IMR-90 (cell line): ENCODE measurements at regions not wholly inside any gene's neighbourhood (a gene's known extent, or its start where the extent isn't known, plus 50 kb on each side); places are given as distances from the start of the nearest gene placed in this dataset.

Experiments used
- ATAC-seq: fragments of 200-7000 bp; cut with Tn5 transposase; 2 replicates; pipeline ENCODE4 v1.9.1; 2020; ENCODE audit warnings: low read depth, mild to moderate bottlenecking, moderate library complexity
- BruUV-seq: library from RNA; stranded (reverse); fragments of 400-500 nt; replicated peaks from 2 replicates; lab custom pipeline; 2021; lab: Mats Ljungman, UMichigan
- CTCF ChIA-PET: fragments of 300-600 bp; formaldehyde crosslinking; extraction: SDS; loops from one replicate; lab custom pipeline; 2021; ENCODE audit warnings: antibody characterized with exemption; lab: Yijun Ruan, JAX
- POLR2A ChIA-PET: fragments of 300-600 bp; sonication (Branson Sonifier 250); formaldehyde crosslinking; loops from one replicate; lab custom pipeline; 2022; ENCODE audit warnings: antibody characterized with exemption; ENCODE audit not compliant: unreplicated experiment; lab: Charles Lee
- DNase-seq: peaks from one replicate; pipeline ENCODE4 v3.0.0; 2013
- H2AFZ ChIP-seq: replicated peaks from 2 replicates; pipeline ENCODE3; 2013; ENCODE audit warnings: low read length, mild to moderate bottlenecking; ENCODE audit not compliant: poor library complexity
- H2AK5ac ChIP-seq: 2 replicates; pipeline ENCODE4 v1.6.1; 2013; ENCODE audit warnings: low read depth, low read length, inconsistent platforms
- H2AK9ac ChIP-seq: replicated peaks from 2 replicates; pipeline ENCODE3; 2013; ENCODE audit warnings: mild to moderate bottlenecking, low read depth, low read length, moderate library complexity; ENCODE audit not compliant: poor library complexity
- H2BK120ac ChIP-seq: 2 replicates; pipeline ENCODE4 v1.6.1; 2013; ENCODE audit warnings: low read depth, low read length, inconsistent platforms
- H2BK15ac ChIP-seq: 3 replicates; pipeline ENCODE4 v1.6.1; 2013; ENCODE audit warnings: low read depth, low read length, inconsistent platforms
- H2BK20ac ChIP-seq: 2 replicates; pipeline ENCODE4 v1.6.1; 2013; ENCODE audit warnings: low read depth, mild to moderate bottlenecking, inconsistent platforms, low read length, moderate library complexity
- H2BK5ac ChIP-seq: 2 replicates; pipeline ENCODE4 v1.6.1; 2013; ENCODE audit warnings: mild to moderate bottlenecking, low read depth, low read length, inconsistent platforms; ENCODE audit not compliant: poor library complexity, severe bottlenecking
- H3K14ac ChIP-seq: replicated peaks from 2 replicates; pipeline ENCODE4 v1.6.1; 2013; ENCODE audit warnings: low read depth, low read length, inconsistent platforms
- H3K18ac ChIP-seq: 2 replicates; pipeline ENCODE4 v1.6.1; 2013; ENCODE audit warnings: low read depth, low read length, control low read depth
- H3K23ac ChIP-seq: 2 replicates; pipeline ENCODE4 v1.6.1; 2013; ENCODE audit warnings: low read depth, low read length, inconsistent platforms
- H3K27ac ChIP-seq: 2 replicates; pipeline ENCODE4 v1.5.1; 2013; ENCODE audit warnings: mild to moderate bottlenecking, control low read depth, low read length; ENCODE audit not compliant: insufficient read depth
- H3K27me3 ChIP-seq: 2 replicates; pipeline ENCODE4 v1.6.1; 2013; ENCODE audit warnings: low read length; ENCODE audit not compliant: control insufficient read depth, insufficient read depth
- H3K36me3 ChIP-seq: 2 replicates; pipeline ENCODE4 v1.6.1; 2013; ENCODE audit warnings: low read length, mixed read lengths; ENCODE audit not compliant: control insufficient read depth, insufficient read depth
- H3K4ac ChIP-seq: 2 replicates; pipeline ENCODE4 v1.6.1; 2013; ENCODE audit warnings: low read depth, low read length, inconsistent platforms
- H3K4me1 ChIP-seq: 2 replicates; pipeline ENCODE4 v1.6.1; 2013; ENCODE audit warnings: low read length, mixed read lengths; ENCODE audit not compliant: control insufficient read depth, insufficient read depth
- H3K4me2 ChIP-seq: 2 replicates; pipeline ENCODE4 v1.6.1; 2013; ENCODE audit warnings: low read depth, mild to moderate bottlenecking, control low read depth, low read length, moderate library complexity
- H3K4me3 ChIP-seq: 2 replicates; pipeline ENCODE4 v1.5.1; 2013; ENCODE audit warnings: low read depth, mild to moderate bottlenecking, control low read depth, low read length, moderate library complexity; ENCODE audit not compliant: insufficient read depth
- H3K56ac ChIP-seq: 2 replicates; pipeline ENCODE4 v1.6.1; 2013; ENCODE audit warnings: low read length, inconsistent platforms; ENCODE audit not compliant: insufficient read depth; ENCODE audit errors: extremely low read depth
- H3K79me1 ChIP-seq, 2 experiments: 2 replicates each; pipeline ENCODE4 v1.6.1; 2013; ENCODE audit warnings: low read length in 2 of 2, inconsistent platforms in 1 of 2, low read depth in 1 of 2
- H3K9ac ChIP-seq: 2 replicates; pipeline ENCODE4 v1.6.1; 2013; ENCODE audit warnings: low read depth, low read length, control low read depth
- H3K9me1 ChIP-seq: 2 replicates; pipeline ENCODE4 v1.6.1; 2013; ENCODE audit warnings: low read length, inconsistent platforms; ENCODE audit not compliant: insufficient read depth
- H3K9me3 ChIP-seq: 2 replicates; pipeline ENCODE4 v1.6.1; 2013; ENCODE audit warnings: low read length; ENCODE audit not compliant: control insufficient read depth, insufficient read depth
- H4K20me1 ChIP-seq: 2 replicates; pipeline ENCODE4 v1.6.1; 2013; ENCODE audit warnings: low read length, inconsistent platforms; ENCODE audit not compliant: insufficient read depth
- H4K5ac ChIP-seq: 2 replicates; pipeline ENCODE4 v1.6.1; 2013; ENCODE audit warnings: mild to moderate bottlenecking, low read depth, low read length, control low read depth
- H4K8ac ChIP-seq, 2 experiments: 2 replicates each; pipeline ENCODE4 v1.6.1; 2013; ENCODE audit warnings: low read depth in 2 of 2, low read length in 2 of 2, control low read depth in 1 of 2, inconsistent platforms in 1 of 2
- H4K91ac ChIP-seq: 2 replicates; pipeline ENCODE4 v1.6.1; 2013; ENCODE audit warnings: low read depth, low read length, inconsistent platforms; ENCODE audit not compliant: insufficient read depth
- SMC3 ChIP-seq: fragments of 150-350 bp; IDR thresholded peaks from 2 replicates; pipeline ENCODE4 v1.6.1; 2016; ENCODE audit warnings: low read depth, mild to moderate bottlenecking, antibody characterized with exemption, low read length, moderate library complexity
- WGBS, 2 experiments: methylation state at CpG; one replicate each; pipeline versions ENCODE4 v1.1.5 to v1.1.7; 2013; ENCODE audit warnings: missing lambda C conversion rate in 2 of 2; ENCODE audit not compliant: insufficient read length in 1 of 2; ENCODE audit errors: extremely low coverage in 2 of 2; 5-methylcytosine and 5-hydroxymethylcytosine counted together
- dilution Hi-C: fragments of 300-500 bp; cut with HindIII; formaldehyde crosslinking; loops from one replicate; pipeline ENCODE4 v1.14.3; 2018; ENCODE audit warnings: low sequenced_read_pairs; ENCODE audit not compliant: unreplicated experiment
- in situ Hi-C: fragments of 300-500 bp; cut with MboI; formaldehyde crosslinking; loops from 3 replicates; pipeline ENCODE4 v1.14.3; 2019; ENCODE audit warnings: low sequenced_read_pairs, inconsistent platforms, mixed read lengths
- intact Hi-C: fragments of 100-400 bp; cut with micrococcal nuclease; formaldehyde crosslinking; loops from 2 replicates; pipeline ENCODE4 v1.10.0; 2022

GRCh38 chr17:74113952-74114351 is 89.5 kb upstream of the RPL38 start:
- peaks cover 37% of the 10 kb centered on the region for H3K9me3 ChIP-seq
- CTCF ChIA-PET: no interaction called here
- POLR2A ChIA-PET: no interaction called here

More at GRCh38 chr17:74113952-74114351, 89.5 kb upstream of the RPL38 start:
- Histone ChIP-seq H3K23ac (no peak overlapping the region), H4K5ac (no peak overlapping the region), H2AFZ (no peak overlapping the region), H2BK120ac (no peak overlapping the region), H3K9ac (no peak overlapping the region), H3K4me1 (no peaks in the 10 kb centered on the region), H3K4me2 (no peak overlapping the region), H2BK20ac (no peak overlapping the region), H3K27me3 (no peaks in the 10 kb centered on the region), H3K4ac (no peak overlapping the region), H3K9me1 (no peaks in the 10 kb centered on the region), H2AK9ac (no peak overlapping the region), H4K20me1 (no peaks in the 10 kb centered on the region), H3K79me1 (no peaks in the 10 kb centered on the region), H3K18ac (no peak overlapping the region), H2BK15ac (no peak overlapping the region), H4K91ac (no peak overlapping the region), H3K56ac (no peak overlapping the region), H4K8ac (no peak overlapping the region), H3K27ac (no peak overlapping the region), H2AK5ac (no peak overlapping the region), H3K4me3 (no peak overlapping the region), H3K14ac (no peak overlapping the region), H3K36me3 (no peaks in the 10 kb centered on the region), H2BK5ac (no peak overlapping the region)
- intact Hi-C loops (no loop called here), dilution Hi-C loops (no loop called here), in situ Hi-C loops (loop anchor here (25.0 kb wide), 1 partner anchor 152 kb away; no protein-coding TSS in a partner anchor)
- 10% methylated on average over 2 of the region's 23 CpGs; no CpG with 5 or more reads in 1 of the 2 experiments for WGBS, 2 experiments
- DNase-seq: no peak
- BruUV-seq: no TSS peak
- ATAC-seq: no peak
- no peak for TF ChIP-seq SMC3
